Suppressor macrophage treated with lipopolysaccharide for 4 hours (primary cell): ENCODE measurements at regions not wholly inside any gene's neighbourhood (a gene's known extent, or its start where the extent isn't known, plus 50 kb on each side); places are given as distances from the start of the nearest gene placed in this dataset.
"Not testable (repeated sequence)": the region's sequence is repeated elsewhere in the genome, so short reads cannot be mapped to it uniquely, and the experiment has no call there.

Experiments used
- DNase-seq: peaks from one replicate; pipeline ENCODE4 v3.0.0-alpha.2; 2020

- DNase-seq = not testable (repeated sequence)
Observed at GRCh38 chr17:61539728-61540127, 51.3 kb downstream of the NACA2 start.

GRCh38 chr17:61538480-61538879 is 52.5 kb downstream of the NACA2 start:
- DNase-seq = no peak

GRCh38 chr17:61537264-61537771 is 53.7 kb downstream of the NACA2 start:
- no peak for DNase-seq

GRCh38 chr17:61536422-61536955 is 54.5 kb downstream of the NACA2 start:
- peak; percentile 10 for DNase-seq
